CMK (cell line): ENCODE measurements at regions not wholly inside any gene's neighbourhood (a gene's known extent, or its start where the extent isn't known, plus 50 kb on each side); places are given as distances from the start of the nearest gene placed in this dataset.

ENCODE experiments used
- DNase-seq: peaks from one replicate; pipeline ENCODE4 v3.0.0-alpha.2; 2010; ENCODE audit warnings: low read depth

DNA sequence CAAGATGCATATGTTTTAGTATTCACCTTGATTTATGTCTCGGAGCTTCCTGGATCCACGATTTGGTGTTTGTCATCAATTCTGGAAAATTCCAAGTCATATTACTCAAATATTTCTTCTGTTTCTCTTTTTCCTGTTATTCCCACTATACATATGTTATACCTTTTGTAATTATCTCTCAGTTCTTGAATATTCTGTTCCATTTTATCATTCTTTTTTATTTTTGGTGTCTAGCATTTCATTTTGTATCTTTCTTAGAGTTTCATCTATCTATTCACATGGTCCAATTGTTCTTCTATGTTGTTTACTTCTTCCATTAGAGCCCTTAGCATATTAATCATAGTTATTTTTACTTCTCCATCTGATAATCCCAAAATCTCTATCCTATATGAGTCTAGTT is 637.8 kb upstream of the GRAMD2B start:
- no peak for DNase-seq

- DNase-seq: no peak
Measured at GRCh38 chr5:125786021-125786420, 637.2 kb upstream of the GRAMD2B start.

- DNase-seq: no peak
Measured at GRCh38 chr5:125793470-125793869, 629.7 kb upstream of the GRAMD2B start.

GRCh38 chr5:125794922-125795321 is 628.3 kb upstream of the GRAMD2B start:
- DNase-seq: no peak

DNA sequence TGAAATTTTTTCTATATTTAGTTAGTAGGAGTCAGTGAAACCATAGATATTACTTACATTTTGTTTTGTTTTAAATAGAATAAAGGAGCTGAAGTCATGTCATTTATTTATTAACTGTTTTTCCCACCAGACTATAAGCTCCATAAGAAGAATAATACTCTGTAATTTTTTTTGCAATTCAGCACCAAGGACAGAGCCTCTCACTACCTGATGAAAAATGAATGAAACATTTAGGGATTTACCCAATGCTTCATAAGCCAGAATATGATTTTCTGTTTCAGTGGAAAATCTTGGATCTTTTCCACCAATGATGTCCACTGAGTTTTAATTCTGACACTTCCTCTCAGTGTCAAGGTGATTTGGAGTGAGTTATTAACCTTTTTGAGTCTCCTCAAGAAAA is 624.9 kb upstream of the GRAMD2B start:
- no peak for DNase-seq

DNA sequence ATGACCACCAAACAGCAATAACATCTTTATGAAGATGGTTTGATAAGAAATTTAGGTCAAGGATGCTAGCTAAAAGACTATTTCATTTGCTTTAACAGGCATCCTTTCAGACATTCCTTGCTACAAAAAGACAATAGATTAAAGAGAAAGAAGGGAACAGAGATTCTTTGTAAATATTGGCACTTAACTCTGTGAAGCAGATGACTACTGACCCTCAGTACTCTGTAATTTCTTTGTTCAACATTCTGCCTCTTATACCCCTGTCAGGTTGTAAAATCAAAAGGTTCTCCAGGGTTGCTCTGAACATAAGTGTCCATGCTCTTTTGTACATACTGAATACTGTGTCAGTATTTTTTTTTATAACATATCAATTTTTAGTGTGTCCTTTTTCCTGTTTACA is 610.6 kb upstream of the GRAMD2B start:
- DNase-seq: no peak

DNA sequence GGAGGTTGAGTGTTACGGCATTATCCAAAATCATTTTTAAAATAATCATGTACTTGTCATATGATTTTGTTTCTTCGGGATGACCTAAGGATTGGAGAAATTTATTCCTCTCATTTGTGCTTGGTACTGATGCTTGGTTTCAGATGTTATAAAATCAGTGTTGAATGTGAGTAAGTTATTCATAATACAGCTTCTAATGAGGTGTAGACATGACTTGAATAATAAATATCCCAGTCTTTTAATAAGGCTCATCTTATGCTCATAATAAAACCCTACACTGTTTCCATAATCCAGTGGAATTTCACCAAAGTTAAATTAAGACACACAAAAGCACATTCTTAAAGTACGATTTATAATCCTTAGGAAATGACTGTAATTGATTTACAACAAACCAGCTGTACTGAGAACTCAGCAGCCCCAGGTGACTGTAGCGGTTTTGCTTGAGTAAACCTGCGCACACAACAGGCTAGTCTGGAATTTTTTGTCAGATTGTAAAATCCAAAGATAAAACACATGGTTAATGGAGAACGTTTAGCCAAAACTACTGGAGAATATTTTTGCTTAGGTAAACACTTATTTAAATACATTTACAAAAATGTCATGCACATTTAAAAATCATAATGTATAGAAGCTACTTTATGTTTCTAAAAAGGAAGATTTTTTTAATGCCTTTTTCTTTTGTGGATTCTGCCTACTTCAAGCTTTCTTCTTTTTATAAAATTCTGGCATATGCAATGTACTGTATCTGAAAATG is 609.8 kb upstream of the GRAMD2B start:
- DNase-seq: no peak

- DNase-seq: no peak
Measured at GRCh38 chr5:125814119-125814518, 609.1 kb upstream of the GRAMD2B start.

GRCh38 chr5:125823572-125823971 is 599.6 kb upstream of the GRAMD2B start:
- no peak for DNase-seq

GRCh38 chr5:125826214-125826613 is 597.0 kb upstream of the GRAMD2B start:
- no peak for DNase-seq

GRCh38 chr5:125829349-125829748 is 593.9 kb upstream of the GRAMD2B start:
- DNase-seq: no peak

DNA sequence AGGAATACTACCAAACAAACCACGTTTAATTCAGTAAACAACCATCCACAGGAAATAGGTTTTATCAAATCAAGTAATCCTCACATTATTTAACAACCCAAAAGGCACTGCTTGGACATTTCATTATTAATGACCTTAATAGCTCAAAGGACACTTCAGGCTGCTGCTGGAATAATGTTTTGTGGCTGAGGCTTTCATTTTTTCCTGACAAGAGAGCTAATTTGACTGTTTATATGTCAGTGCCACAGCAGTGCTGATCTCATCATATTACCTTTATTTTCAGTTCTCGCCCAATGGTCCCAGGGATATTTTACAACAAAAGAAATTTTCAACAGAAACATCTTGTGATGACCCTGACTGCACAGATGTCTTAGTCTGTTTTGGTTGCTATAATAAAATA is 589.8 kb upstream of the GRAMD2B start:
- no peak for DNase-seq

- no peak for DNase-seq
Measured at GRCh38 chr5:125834438-125835115, 588.6 kb upstream of the GRAMD2B start.

DNA sequence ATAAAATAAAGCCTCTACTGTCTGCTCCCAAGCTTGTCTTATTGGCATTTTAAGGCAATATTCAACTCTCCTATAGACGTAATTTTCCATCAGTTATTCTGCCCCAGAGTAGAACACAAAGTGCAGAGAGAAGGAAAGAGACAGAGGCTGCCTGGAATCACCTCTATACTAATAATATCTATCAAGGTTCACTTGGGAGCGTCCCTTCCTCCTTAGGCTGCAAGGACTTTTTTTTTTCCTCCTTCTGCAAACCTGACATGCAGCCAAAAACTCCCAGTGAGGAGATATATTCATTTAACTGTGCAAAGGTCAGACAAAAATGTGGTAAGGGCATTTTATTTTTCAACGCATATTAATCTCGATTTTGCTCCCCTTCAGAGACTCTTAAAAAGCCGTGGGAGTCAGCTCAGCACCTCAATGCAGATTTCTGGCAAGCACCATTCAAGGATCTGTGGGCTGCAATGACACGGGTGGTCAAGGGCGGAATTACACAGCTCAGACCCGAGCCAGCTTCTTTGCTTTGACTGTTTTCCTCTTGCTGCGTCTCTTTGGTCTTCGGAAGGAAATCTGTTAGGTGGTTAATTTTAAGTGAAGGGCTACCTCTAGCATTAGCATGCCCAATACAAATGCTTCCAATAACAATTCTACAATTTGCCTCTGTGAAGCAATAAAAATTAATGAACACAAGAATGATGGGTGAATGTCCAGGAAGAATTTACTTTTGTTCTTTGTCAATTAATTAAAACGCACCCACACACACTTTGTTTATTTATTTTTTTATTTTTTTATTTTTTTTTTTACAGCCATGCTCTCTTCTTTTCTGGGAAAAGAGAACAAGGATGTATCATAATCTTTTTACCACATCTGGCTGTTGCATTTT is 587.7 kb upstream of the GRAMD2B start:
- no peak for DNase-seq

- no peak for DNase-seq
Measured at GRCh38 chr5:125836256-125836655, 587.0 kb upstream of the GRAMD2B start.

DNA sequence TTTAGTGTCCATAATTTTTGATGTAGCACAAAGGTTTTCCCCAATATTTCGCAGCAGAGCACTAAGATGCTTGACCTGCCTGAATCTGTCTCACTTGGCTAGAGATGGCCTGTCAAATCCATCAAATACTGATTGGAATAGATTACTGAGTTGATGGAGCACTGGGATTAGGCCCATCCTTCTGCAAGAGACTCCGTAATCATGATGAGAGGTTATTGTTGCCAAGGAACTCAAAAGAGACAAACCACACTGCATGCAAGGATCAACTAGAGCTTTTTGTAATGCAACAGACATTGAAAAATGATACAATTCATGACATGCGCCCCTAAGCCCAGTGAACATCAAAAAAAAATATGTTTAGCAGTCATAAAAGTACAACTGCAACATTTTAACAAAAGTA is 585.3 kb upstream of the GRAMD2B start:
- DNase-seq: no peak

DNA sequence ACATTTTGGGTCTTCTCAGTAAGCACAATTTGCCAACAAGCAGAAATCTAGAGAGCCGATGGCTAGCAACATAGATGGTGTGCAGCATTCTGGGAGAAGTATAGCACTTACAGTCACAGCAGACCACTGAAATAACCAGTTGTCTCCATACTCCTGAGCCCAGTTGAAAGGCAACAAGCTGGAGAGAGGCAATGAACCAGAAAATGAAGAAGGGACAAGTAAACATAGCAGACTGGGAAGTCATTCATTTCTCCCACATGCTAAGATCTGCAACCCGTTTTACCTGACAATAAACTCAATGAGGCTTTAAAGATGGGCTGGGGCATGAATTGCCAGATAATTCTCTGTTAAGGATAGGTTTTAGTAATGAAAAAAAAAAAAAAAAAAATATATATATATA is 575.6 kb upstream of the GRAMD2B start:
- DNase-seq: no peak

GRCh38 chr5:125848751-125849150 is 574.5 kb upstream of the GRAMD2B start:
- no peak for DNase-seq

DNA sequence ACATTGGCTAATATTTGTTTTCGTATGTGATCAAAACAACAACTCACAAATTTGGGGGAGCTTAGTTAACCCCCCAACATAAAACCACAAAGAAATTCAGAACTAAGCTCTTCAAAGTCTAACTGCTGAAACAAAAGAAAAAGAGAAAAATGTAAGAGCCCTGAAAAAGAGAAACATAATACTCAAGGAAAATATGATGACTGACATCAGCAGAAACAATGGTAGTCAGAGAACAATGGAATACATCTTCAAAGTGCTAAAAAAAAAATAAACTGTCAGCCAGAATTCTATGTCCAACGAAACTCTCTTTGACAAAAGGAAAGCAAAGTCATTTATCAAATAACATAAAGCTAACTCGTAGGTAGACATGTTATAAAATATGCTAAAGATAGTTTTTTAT is 566.3 kb upstream of the GRAMD2B start:
- DNase-seq: no peak

DNA sequence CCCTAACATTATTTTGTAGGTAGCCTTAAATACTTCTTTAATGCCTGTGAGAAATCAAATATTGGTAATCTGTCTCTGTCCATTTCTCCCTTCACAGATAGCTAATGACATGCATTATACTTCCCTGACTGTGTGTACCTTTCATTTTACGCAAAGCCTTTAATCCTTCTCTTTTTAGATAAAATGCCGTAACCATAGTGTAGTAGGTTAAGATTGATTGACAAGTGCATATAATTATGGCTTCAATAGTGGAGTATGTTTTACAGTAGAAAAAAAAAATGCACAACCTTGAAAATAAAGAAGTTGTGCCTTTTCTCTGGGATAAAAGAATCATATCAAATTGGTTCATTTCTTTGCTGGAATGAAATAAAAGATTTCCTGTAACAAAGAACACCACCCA is 559.6 kb upstream of the GRAMD2B start:
- DNase-seq: no peak

GRCh38 chr5:125865166-125865815 is 557.9 kb upstream of the GRAMD2B start:
- no peak for DNase-seq

DNA sequence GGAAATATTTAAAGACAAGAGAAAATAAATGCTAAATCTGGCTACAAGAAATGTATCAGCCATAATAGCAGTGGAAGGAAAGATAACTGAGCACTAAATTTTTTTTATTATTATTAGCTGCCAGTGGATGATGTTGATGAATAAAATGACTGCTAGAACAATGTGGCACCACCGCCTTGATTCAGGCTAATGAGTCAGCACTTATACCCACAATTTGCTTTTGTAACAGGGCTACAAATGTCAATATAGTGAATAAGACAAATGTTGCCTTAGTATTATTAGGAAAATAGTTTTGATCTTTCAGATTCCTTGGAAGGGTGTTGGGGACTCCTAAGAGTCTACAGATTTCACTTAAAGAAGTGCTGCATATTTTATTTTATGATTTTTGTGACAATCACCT is 555.2 kb upstream of the GRAMD2B start:
- DNase-seq: no peak
